Nephron (organoid): ENCODE measurements at regions not wholly inside any gene's neighbourhood (a gene's known extent, or its start where the extent isn't known, plus 50 kb on each side); places are given as distances from the start of the nearest gene placed in this dataset.

Source experiments
- H3K27ac Mint-ChIP-seq, 3 experiments: 2 replicates each; pipeline ENCODE4 v1.8.0; 2020; ENCODE audit warnings: mixed read lengths in 3 of 3, mild to moderate bottlenecking in 2 of 3, moderate library complexity in 1 of 3
- H3K27me3 Mint-ChIP-seq: 2 replicates; pipeline ENCODE4 v1.8.0; 2021; ENCODE audit warnings: low read depth, mild to moderate bottlenecking, moderate library complexity, mixed read lengths
- H3K36me3 Mint-ChIP-seq: 2 replicates; pipeline ENCODE4 v1.8.0; 2020; ENCODE audit warnings: low read depth, mixed read lengths
- H3K4me1 Mint-ChIP-seq: 2 replicates; pipeline ENCODE4 v1.8.0; 2020; ENCODE audit warnings: mixed read lengths
- H3K4me3 Mint-ChIP-seq, 3 experiments: 2 replicates each; pipeline ENCODE4 v1.8.0; 2020; ENCODE audit warnings: mild to moderate bottlenecking in 3 of 3, mixed read lengths in 3 of 3, moderate library complexity in 2 of 3
- H3K9me3 Mint-ChIP-seq: 2 replicates; pipeline ENCODE4 v1.8.0; 2020; ENCODE audit warnings: mixed read lengths
- CTCF ChIP-seq, 3 experiments: fragments of 200-600 bp; sonication (generic); IDR thresholded peaks; one replicate each; pipeline ENCODE4 v1.5.0; 2021; ENCODE audit warnings: antibody characterized with exemption in 3 of 3; ENCODE audit not compliant: unreplicated experiment in 3 of 3

GRCh38 chr11:26830757-26831156 is 108.9 kb upstream of the SLC5A12 start:
- H3K36me3 Mint-ChIP-seq = peaks cover 4% of the 10 kb centered on the region
- peaks cover 15% of the 10 kb centered on the region for H3K9me3 Mint-ChIP-seq
- H3K27me3 Mint-ChIP-seq = no peaks in the 10 kb centered on the region
- no peaks in the 10 kb centered on the region for H3K4me1 Mint-ChIP-seq
- H3K27ac Mint-ChIP-seq = no peak overlapping the region
- no peak overlapping the region for H3K4me3 Mint-ChIP-seq
- TF ChIP-seq CTCF (IDR thresholded peaks at IDR 0.05; ENCODE audit: unreplicated experiment in 3 of 3) = no peak

- H3K4me1 Mint-ChIP-seq = no peaks in the 10 kb centered on the region
- no peak overlapping the region for H3K4me3 Mint-ChIP-seq
- no peaks in the 10 kb centered on the region for H3K27me3 Mint-ChIP-seq
- no peaks in the 10 kb centered on the region for H3K9me3 Mint-ChIP-seq
- no peaks in the 10 kb centered on the region for H3K36me3 Mint-ChIP-seq
- H3K27ac Mint-ChIP-seq = no peak overlapping the region
- no peak for TF ChIP-seq CTCF (IDR thresholded peaks at IDR 0.05; ENCODE audit: unreplicated experiment in 3 of 3)
These were observed 112.7 kb upstream of the SLC5A12 start for GRCh38 chr11:26834601-26835000.

GRCh38 chr11:26835611-26836010 is 113.8 kb upstream of the SLC5A12 start:
- H3K4me3 Mint-ChIP-seq = no peak overlapping the region
- H3K36me3 Mint-ChIP-seq = no peaks in the 10 kb centered on the region
- no peaks in the 10 kb centered on the region for H3K27me3 Mint-ChIP-seq
- no peak overlapping the region for H3K27ac Mint-ChIP-seq
- H3K9me3 Mint-ChIP-seq = no peaks in the 10 kb centered on the region
- peaks cover under 1% of the 10 kb centered on the region for H3K4me1 Mint-ChIP-seq
- TF ChIP-seq CTCF (IDR thresholded peaks at IDR 0.05; ENCODE audit: unreplicated experiment in 3 of 3) = no peak

GRCh38 chr11:26837154-26837553 is 115.3 kb upstream of the SLC5A12 start:
- no peak for TF ChIP-seq CTCF (IDR thresholded peaks at IDR 0.05; ENCODE audit: unreplicated experiment in 3 of 3)
- no peaks in the 10 kb centered on the region for H3K9me3 Mint-ChIP-seq
- H3K4me3 Mint-ChIP-seq = no peak overlapping the region
- H3K4me1 Mint-ChIP-seq = peaks cover 14% of the 10 kb centered on the region
- H3K36me3 Mint-ChIP-seq = no peaks in the 10 kb centered on the region
- no peak overlapping the region for H3K27ac Mint-ChIP-seq
- H3K27me3 Mint-ChIP-seq = no peaks in the 10 kb centered on the region

GRCh38 chr11:26839911-26840698 is 118.2 kb upstream of the SLC5A12 start:
- no peak for TF ChIP-seq CTCF (IDR thresholded peaks at IDR 0.05; ENCODE audit: unreplicated experiment in 3 of 3)
- H3K27me3 Mint-ChIP-seq = no peaks in the 10 kb centered on the region
- peaks cover 19% of the 10 kb centered on the region for H3K4me1 Mint-ChIP-seq
- no peaks in the 10 kb centered on the region for H3K36me3 Mint-ChIP-seq
- no peaks in the 10 kb centered on the region for H3K9me3 Mint-ChIP-seq
- H3K4me3 Mint-ChIP-seq = no peak overlapping the region
- H3K27ac Mint-ChIP-seq = peak overlapping the region in 1 of 3 experiments; percentile 73
